DND-41 (cell line): ENCODE measurements at regions not wholly inside any gene's neighbourhood (a gene's known extent, or its start where the extent isn't known, plus 50 kb on each side); places are given as distances from the start of the nearest gene placed in this dataset.

Experiments
- EZH2 ChIP-seq: IDR thresholded peaks from 3 replicates; pipeline ENCODE4 v1.6.1; 2012; ENCODE audit warnings: borderline replicate concordance, low read depth, mild to moderate bottlenecking, moderate library complexity, low read length, inconsistent platforms; ENCODE audit not compliant: severe bottlenecking
- TF ChIP-seq, protein P1 (sequence below): IDR thresholded peaks from 2 replicates; pipeline ENCODE4 v1.5.1; 2012; ENCODE audit warnings: borderline replicate concordance, low read length, moderate library complexity, mild to moderate bottlenecking; ENCODE audit not compliant: poor library complexity, severe bottlenecking; ENCODE audit errors: extremely low read depth

DNA sequence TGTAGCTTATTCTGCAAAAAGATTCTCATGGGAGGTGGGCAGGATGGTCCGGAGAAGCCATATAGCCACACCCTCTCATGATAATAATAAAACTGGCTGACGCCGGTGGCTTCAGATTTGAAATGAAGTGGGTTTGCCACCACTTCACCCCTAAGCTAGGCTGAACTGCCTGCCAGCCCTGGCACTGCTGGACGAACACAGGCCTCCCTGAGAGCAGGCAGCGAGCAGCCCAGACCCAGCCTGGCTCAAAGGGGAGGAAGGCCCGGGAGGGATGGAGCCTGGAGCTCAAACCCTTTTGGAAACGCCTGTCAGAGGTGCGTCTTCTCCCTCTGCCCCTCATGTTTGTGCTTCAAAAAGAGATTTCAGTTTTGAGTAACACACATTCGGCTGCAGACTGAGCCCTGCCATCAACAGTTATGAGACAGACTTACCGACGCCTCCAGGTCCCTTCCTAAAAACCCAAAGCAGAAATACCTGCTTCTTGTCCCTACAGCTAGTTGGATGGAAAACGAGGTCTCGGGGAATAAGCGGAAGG, 71.1 kb upstream of the HPCAL1 start:
- TF ChIP-seq, protein P1, sequence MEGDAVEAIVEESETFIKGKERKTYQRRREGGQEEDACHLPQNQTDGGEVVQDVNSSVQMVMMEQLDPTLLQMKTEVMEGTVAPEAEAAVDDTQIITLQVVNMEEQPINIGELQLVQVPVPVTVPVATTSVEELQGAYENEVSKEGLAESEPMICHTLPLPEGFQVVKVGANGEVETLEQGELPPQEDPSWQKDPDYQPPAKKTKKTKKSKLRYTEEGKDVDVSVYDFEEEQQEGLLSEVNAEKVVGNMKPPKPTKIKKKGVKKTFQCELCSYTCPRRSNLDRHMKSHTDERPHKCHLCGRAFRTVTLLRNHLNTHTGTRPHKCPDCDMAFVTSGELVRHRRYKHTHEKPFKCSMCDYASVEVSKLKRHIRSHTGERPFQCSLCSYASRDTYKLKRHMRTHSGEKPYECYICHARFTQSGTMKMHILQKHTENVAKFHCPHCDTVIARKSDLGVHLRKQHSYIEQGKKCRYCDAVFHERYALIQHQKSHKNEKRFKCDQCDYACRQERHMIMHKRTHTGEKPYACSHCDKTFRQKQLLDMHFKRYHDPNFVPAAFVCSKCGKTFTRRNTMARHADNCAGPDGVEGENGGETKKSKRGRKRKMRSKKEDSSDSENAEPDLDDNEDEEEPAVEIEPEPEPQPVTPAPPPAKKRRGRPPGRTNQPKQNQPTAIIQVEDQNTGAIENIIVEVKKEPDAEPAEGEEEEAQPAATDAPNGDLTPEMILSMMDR, result no peak
- TF ChIP-seq EZH2, result no peak
